Stimulated activated CD8-positive, alpha-beta memory T cell treated with anti-CD3 and anti-CD28 coated beads, Interleukin-4, amount 100 ng/mL, for 1 hour (primary cell): ENCODE measurements at regions not wholly inside any gene's neighbourhood (a gene's known extent, or its start where the extent isn't known, plus 50 kb on each side); places are given as distances from the start of the nearest gene placed in this dataset.
"Not testable (repeated sequence)": the region's sequence is repeated elsewhere in the genome, so short reads cannot be mapped to it uniquely, and the experiment has no call there.

Experiments used
- DNase-seq, 2 donors: peaks; one replicate each; pipeline ENCODE4 v3.0.0-alpha.2; 2020; ENCODE audit warnings: low read depth in 2 of 2, low spot score in 1 of 2

DNA sequence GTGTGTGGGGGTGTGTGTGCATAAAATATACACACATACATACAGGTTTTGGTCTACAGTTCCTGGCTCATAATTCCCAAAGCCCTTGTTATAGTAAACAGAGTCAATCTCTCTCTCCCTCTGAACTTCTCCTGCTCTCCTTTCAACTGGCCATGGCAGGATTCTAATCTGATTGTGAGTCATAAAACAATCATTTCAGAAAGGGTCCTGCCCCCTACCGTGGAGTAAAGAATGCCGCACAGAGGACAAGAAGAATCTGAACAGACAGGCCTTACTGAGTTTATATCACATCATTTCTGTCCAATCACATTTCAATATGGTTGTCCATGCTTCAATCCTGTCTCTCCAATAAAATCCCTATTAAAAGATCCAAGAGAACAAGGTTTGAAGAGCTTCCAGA lies 416.9 kb downstream of the FRK start:
- DNase-seq = no peak

DNA sequence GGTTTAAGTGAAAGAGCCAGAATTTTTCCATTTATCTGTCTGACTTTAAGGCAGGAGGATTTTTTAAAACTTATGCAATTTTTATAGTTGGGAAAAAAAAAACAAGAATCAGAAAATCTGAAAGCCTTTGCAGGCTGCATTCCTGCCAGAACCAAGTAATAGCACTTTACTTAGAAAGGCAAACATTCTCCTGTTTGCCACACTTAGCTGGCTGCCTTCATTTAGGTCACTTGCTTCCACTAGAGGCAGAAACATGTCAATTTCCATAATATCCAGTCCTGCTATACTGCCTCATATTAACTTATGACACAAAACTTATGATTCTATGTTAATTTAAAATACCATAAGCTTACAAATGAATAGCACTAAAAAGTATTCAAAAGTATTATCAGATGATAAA lies 425.8 kb downstream of the FRK start:
- no peak for DNase-seq

- DNase-seq = no peak
Observed at GRCh38 chr6:115634131-115634530, 426.6 kb downstream of the FRK start.

DNA sequence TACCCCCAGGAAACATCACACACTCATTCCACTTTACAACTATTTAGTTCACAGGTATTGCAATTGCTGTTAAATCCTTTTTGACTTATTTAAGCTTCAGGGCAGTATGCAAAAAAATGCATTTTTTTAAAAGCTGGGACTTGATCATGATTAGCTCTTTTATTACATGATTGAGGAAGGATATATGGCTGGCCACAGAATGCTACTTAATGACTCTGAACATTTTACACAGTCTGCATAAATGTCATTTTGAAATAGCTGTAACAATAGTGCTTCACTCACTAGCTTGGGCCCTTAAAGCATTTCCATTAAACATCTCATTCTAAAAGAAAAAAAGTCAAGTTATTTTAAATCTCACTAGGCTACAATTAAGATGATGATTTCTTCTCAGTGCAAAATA lies 429.7 kb downstream of the FRK start:
- DNase-seq = no peak

GRCh38 chr6:115630424-115631024 lies 430.2 kb downstream of the FRK start:
- no peak for DNase-seq

DNA sequence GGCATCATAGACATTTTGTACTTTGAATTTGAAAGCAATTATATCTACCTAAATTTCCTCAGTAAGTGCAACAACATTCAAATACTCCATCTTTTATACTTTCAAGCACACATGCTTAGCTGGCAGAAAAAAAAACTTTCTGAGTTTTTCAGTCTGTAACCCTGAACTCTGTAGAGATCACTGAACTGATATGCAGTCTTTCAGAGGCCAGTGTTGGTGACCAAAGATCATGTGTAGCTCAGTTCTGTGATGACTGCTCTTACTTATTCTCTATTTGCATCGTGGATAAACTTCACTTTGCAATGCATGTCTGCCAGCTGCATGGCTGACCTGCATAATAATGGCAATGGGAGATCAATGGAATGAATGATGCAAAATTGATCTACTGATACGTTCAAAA lies 431.3 kb downstream of the FRK start:
- no peak for DNase-seq

DNA sequence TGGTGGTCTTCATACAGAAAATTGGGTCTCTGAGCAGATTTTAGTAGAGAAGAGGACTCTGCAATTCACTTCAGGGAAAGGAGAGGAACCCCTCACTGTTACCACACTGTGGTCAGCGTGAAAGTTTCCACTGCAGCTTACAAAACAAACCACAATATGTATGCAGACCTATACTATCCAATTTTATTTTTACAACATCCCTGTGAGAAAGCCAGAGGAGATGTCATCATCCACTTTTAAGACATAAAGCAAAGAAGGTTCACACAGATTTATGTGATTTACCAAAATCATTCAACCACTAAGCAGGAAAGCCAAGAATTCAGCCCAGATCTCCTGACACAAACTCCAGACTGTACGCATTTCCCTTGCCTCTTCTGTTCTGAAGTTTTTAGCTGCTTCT lies 442.4 kb downstream of the FRK start:
- no peak for DNase-seq

- no peak for DNase-seq
Observed at GRCh38 chr6:115617031-115617430, 443.7 kb downstream of the FRK start.

- DNase-seq = no peak
Observed at GRCh38 chr6:115613488-115613887, 447.2 kb downstream of the FRK start.

GRCh38 chr6:115612796-115613479 lies 447.8 kb downstream of the FRK start:
- no peak for DNase-seq

GRCh38 chr6:115612216-115612615 lies 448.5 kb downstream of the FRK start:
- no peak for DNase-seq

GRCh38 chr6:115610696-115611095 lies 450.0 kb downstream of the FRK start:
- DNase-seq = no peak

- DNase-seq = no peak
Observed at GRCh38 chr6:115609111-115609510, 451.6 kb downstream of the FRK start.

DNA sequence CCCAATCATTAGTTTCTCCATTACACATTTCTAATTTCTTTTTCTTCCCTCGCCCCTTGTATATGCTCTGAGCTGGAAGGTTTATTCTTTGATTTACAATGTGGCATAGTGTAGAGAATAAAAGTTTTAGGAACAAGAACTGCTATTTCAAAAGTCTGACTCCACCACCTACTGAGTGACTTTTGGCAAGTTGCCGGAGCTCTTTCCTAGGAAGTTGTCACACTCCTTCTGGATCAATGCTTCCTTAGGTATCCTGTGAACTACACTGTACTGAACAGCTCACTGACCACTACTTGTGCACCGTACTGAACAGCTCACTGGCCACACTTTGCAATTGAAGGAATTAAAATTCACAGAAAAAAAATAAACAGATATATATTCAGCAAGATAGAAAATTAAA lies 458.2 kb downstream of the FRK start:
- DNase-seq = no peak

DNA sequence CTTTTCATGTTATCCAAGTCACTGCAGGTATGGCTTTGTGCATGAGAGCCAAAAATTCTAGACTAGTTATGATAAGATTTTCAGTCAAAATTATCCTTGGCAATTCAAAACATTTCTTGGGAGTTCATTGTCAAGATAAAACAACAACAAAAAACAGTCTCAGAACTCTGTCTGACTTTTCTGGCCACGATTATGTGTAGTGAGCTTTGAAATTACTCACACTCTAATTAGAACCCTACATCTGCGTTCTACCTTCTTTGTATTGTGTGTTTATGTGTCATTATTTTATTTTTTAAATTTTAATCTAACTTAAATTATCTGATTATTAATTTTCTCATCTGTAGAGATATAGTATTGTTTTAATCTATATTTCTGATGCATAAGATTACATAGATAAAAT lies 459.2 kb downstream of the FRK start:
- no peak for DNase-seq

GRCh38 chr6:115601064-115601463 lies 459.6 kb downstream of the FRK start:
- DNase-seq = no peak

GRCh38 chr6:115594891-115595290 lies 465.8 kb downstream of the FRK start:
- DNase-seq = no peak

DNA sequence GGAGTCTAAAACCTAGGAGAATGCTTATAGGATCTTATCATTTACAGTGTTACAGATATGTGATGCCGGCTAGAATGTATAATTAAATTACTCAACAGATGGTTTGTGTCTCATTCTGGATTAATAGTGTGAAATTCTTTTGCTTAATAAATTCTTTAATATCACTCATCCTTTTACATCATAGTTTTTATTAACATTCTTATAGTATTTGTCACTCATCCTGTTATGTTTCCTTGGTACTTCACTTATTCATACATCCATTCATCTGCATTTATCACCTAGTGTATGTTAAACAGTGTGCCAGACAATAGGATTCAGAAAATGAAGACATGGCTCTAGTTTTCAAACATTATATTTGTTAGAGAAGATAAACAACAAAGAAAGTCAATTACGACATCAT lies 468.7 kb downstream of the FRK start:
- DNase-seq = no peak

DNA sequence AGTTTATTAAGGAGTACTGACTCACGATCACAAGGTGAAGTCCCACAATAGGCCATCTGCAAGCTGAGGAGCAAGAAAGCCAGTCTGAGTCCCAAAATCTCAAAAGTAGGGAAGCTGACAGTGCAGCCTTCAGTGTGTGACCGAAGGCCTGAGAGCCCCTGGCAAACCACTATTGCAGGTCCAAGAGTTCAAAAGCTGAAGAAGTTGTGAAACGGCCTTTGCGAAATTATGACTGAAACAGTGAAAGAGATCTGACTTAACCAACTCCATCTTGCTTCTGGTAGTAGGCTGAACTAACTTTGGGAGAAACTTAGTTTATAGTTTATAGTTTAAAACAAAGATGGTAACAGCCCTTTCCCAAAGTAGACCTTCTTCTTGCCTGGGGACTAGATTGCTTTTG lies 471.6 kb downstream of the FRK start:
- DNase-seq = not testable (repeated sequence)

- DNase-seq = no peak
Observed at GRCh38 chr6:115583290-115583689, 477.4 kb downstream of the FRK start.

DNA sequence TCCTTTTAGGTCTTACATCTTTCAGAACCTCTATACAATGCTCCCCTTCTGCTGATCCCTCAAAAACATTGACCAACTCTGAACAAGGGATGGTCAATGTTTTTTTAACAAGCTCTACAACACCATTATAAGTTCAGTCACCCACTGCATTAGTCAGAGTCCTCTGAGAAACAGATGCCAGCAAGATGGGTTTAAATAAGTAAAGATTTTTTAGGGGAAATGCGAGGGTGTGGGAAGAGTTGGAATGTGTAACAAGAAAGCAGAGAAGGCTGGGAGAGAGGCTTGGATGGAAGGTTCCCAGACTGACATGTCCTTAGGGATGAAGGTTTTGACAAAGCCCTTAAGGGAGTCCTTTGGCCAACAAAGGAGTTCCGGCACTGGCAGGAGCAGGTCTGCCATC lies 478.3 kb downstream of the FRK start:
- DNase-seq = no peak

DNA sequence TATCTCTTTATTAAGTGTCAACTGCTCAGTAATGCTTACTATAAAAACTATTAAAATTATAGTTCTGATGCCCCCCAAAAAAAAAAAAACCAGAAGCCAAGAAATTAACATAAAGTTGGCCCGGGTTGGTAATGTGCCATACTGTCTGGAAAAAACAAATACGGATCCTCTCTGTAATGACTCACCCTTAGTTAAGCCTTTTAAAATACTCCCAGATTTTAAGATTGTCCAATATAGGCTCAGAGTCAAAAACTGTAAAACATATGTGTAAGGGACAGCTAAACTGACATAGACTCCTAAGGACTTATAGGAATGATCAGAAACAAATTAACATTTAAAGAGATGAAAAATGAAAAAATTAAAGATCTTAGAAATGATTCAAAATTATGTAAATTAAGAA lies 481.1 kb downstream of the FRK start:
- DNase-seq = not testable (repeated sequence)

DNA sequence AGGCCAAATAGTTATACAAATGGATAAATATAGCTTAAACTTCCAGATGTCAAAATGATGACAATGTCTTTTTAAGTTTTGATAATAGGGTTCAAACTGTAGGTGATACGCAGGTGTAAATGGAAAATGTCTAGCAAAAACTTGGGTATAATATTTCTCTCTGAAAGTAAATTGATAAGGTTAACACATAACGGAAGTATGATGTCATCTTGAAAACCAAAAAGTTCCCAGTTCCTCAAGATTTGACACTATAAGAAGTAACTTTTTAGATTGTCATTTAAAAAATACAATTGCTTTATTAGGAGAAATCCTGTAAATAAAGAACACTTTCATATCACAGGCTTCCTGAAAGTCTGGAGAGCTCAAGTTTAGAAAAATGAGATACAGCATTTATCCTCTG lies 483.4 kb downstream of the FRK start:
- no peak for DNase-seq
